HEK293 (cell line): ENCODE measurements at regions not wholly inside any gene's neighbourhood (a gene's known extent, or its start where the extent isn't known, plus 50 kb on each side); places are given as distances from the start of the nearest gene placed in this dataset.

Experiments
- CTCF ChIA-PET: fragments of 350-600 bp; formaldehyde crosslinking; extraction: SDS; loops from one replicate; lab custom pipeline; 2021; ENCODE audit warnings: antibody characterized with exemption; lab: Yijun Ruan, JAX
- POLR2A ChIA-PET: fragments of 300-600 bp; formaldehyde crosslinking; extraction: SDS; loops from one replicate; lab custom pipeline; 2020; ENCODE audit warnings: antibody characterized with exemption, inconsistent platforms; lab: Yijun Ruan, JAX
- H3K27ac ChIP-seq: fragments of 200-500 bp; sonication (Bioruptor generic); 2 replicates; pipeline ENCODE4 v1.5.1; 2014; ENCODE audit warnings: low read depth, low read length, control low read depth, inconsistent platforms; ENCODE audit errors: extremely low read depth
- H3K36me3 ChIP-seq, 2 experiments: fragments of 200-500 bp in 1 of 2; sonication (Bioruptor generic) in 1 of 2; 1 replicate in 1 of 2; 2 replicates in 1 of 2; pipeline ENCODE4 v1.5.1; 2014 to 2017; ENCODE audit warnings: inconsistent platforms in 2 of 2, low read length in 2 of 2; ENCODE audit not compliant: control insufficient read depth in 2 of 2, insufficient read depth in 1 of 2
- H3K4me1 ChIP-seq: fragments of 200-500 bp; sonication (Bioruptor generic); 2 replicates; pipeline ENCODE4 v1.5.1; 2014; ENCODE audit warnings: mild to moderate bottlenecking, low read length, inconsistent platforms; ENCODE audit not compliant: control insufficient read depth, insufficient read depth
- H3K4me3 ChIP-seq: 2 replicates; pipeline ENCODE4 v1.5.1; 2011; ENCODE audit warnings: low read depth, mild to moderate bottlenecking, control low read depth, low read length, moderate library complexity
- H3K9me3 ChIP-seq: fragments of 200-500 bp; sonication (Bioruptor generic); 2 replicates; pipeline ENCODE4 v1.5.1; 2014; ENCODE audit warnings: low read depth, low read length, inconsistent platforms; ENCODE audit not compliant: control insufficient read depth, insufficient read depth
- EGR2 ChIP-seq: fragments of 450-650 bp; formaldehyde crosslinking; IDR thresholded peaks from 2 replicates; pipeline ENCODE4 v1.5.1; 2016; ENCODE audit warnings: low read depth, missing biosample characterization, missing genetic modification characterization
- GLI4 ChIP-seq: fragments of 450-650 bp; formaldehyde crosslinking; IDR thresholded peaks from 2 replicates; pipeline ENCODE4 v1.5.1; 2016; ENCODE audit warnings: missing biosample characterization, missing genetic modification characterization
- HOXC10 ChIP-seq: sonication (generic); formaldehyde crosslinking; IDR thresholded peaks from 2 replicates; pipeline ENCODE4 v1.8.1; 2023; ENCODE audit warnings: mild to moderate bottlenecking, missing genetic modification reagents
- SETDB1 ChIP-seq: IDR thresholded peaks from one replicate; pipeline ENCODE4 v1.6.1; 2017; ENCODE audit warnings: mild to moderate bottlenecking, low read length, moderate library complexity, mixed read lengths; ENCODE audit not compliant: insufficient read length
- TRIM28 ChIP-seq: IDR thresholded peaks from 2 replicates; pipeline ENCODE4 v1.6.1; 2011; ENCODE audit warnings: low read length, control low read depth, borderline replicate concordance
- YY1 ChIP-seq: fragments of 450-650 bp; formaldehyde crosslinking; IDR thresholded peaks from 2 replicates; pipeline ENCODE4 v1.5.1; 2018; ENCODE audit warnings: missing biosample characterization, missing genetic modification characterization
- ZNF138 ChIP-seq: fragments of 450-650 bp; formaldehyde crosslinking; IDR thresholded peaks from 2 replicates; pipeline ENCODE4 v1.5.1; 2016; ENCODE audit warnings: missing biosample characterization, missing genetic modification characterization, borderline replicate concordance
- ZNF211 ChIP-seq: fragments of 450-650 bp; formaldehyde crosslinking; IDR thresholded peaks from 2 replicates; pipeline ENCODE4 v1.5.1; 2016; ENCODE audit warnings: low read depth, missing biosample characterization, missing genetic modification characterization
- ZNF223 ChIP-seq: fragments of 450-650 bp; formaldehyde crosslinking; IDR thresholded peaks from 2 replicates; pipeline ENCODE4 v1.5.1; 2016; ENCODE audit warnings: missing biosample characterization, missing genetic modification characterization
- ZNF23 ChIP-seq: fragments of 450-650 bp; formaldehyde crosslinking; IDR thresholded peaks from 2 replicates; pipeline ENCODE4 v1.5.1; 2016; ENCODE audit warnings: missing biosample characterization, missing genetic modification characterization, borderline replicate concordance
- ZNF239 ChIP-seq: fragments of 450-650 bp; formaldehyde crosslinking; IDR thresholded peaks from 2 replicates; pipeline ENCODE4 v1.5.1; 2016; ENCODE audit warnings: missing biosample characterization, missing genetic modification characterization
- ZNF274 ChIP-seq, 2 experiments: fragments of 200-500 bp in 1 of 2; fragments of 450-650 bp in 1 of 2; sonication (Bioruptor generic) in 1 of 2; formaldehyde crosslinking in 1 of 2; IDR thresholded peaks; 2 replicates each; pipeline versions ENCODE4 v1.5.1 to v1.6.1; 2014 to 2016; ENCODE audit warnings: borderline replicate concordance in 1 of 2, inconsistent platforms in 1 of 2, low read length in 1 of 2, missing biosample characterization in 1 of 2, missing genetic modification characterization in 1 of 2
- ZNF621 ChIP-seq: fragments of 450-650 bp; formaldehyde crosslinking; IDR thresholded peaks from 2 replicates; pipeline ENCODE4 v1.5.1; 2017; ENCODE audit warnings: missing biosample characterization, missing genetic modification characterization
- ZNF701 ChIP-seq: fragments of 450-650 bp; formaldehyde crosslinking; IDR thresholded peaks from 2 replicates; pipeline ENCODE4 v1.5.1; 2016; ENCODE audit warnings: missing biosample characterization, missing genetic modification characterization
- ZNF76 ChIP-seq: fragments of 450-650 bp; formaldehyde crosslinking; IDR thresholded peaks from 2 replicates; pipeline ENCODE4; 2016; ENCODE audit warnings: low read depth, missing biosample characterization, missing genetic modification characterization, borderline replicate concordance
- ZNF776 ChIP-seq: fragments of 450-650 bp; formaldehyde crosslinking; IDR thresholded peaks from 2 replicates; pipeline ENCODE4 v1.5.0; 2017; ENCODE audit warnings: missing biosample characterization, missing genetic modification characterization, borderline replicate concordance
- ZSCAN30 ChIP-seq: fragments of 450-650 bp; IDR thresholded peaks from 2 replicates; pipeline ENCODE4 v1.5.1; 2018; ENCODE audit warnings: missing biosample characterization, mild to moderate bottlenecking, missing genetic modification characterization, moderate library complexity
- TF ChIP-seq, protein P1 (sequence below): fragments of 450-650 bp; formaldehyde crosslinking; IDR thresholded peaks from 2 replicates; pipeline ENCODE4 v1.5.1; 2016; ENCODE audit warnings: missing biosample characterization, missing genetic modification characterization
- TF ChIP-seq, protein P2 (sequence below): fragments of 450-650 bp; formaldehyde crosslinking; conservative IDR thresholded peaks from 2 replicates; pipeline ENCODE4 v1.5.1; 2016; ENCODE audit warnings: low read depth, missing biosample characterization, missing genetic modification characterization
- TF ChIP-seq, protein P3 (sequence below): fragments of 450-650 bp; formaldehyde crosslinking; IDR thresholded peaks from 2 replicates; pipeline ENCODE4 v1.5.1; 2016; ENCODE audit warnings: missing biosample characterization, missing genetic modification characterization
- TF ChIP-seq, protein P4 (sequence below): fragments of 450-650 bp; formaldehyde crosslinking; IDR thresholded peaks from 2 replicates; pipeline ENCODE4 v1.5.1; 2016; ENCODE audit warnings: missing biosample characterization, missing genetic modification characterization, borderline replicate concordance

DNA sequence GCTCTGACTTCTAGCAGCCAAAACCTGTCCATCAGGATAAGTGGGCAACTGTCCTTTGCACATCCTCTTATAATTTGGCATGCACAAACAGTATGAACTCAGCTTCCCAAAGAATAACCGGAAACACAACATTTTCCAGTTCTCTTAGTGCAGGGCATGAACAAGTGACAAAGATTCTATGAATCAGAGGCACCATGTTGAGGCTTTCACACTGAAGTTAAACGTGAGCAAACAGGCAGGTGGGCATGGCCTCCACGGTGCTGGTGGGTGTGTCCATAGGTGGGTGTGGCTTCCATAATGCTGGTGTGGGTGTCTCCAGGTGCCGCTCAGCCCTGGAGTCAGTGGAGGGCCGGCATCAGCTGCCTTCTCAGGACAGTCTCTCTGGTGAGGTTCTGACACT is 196.5 kb downstream of the SMIM20 start (continued):
- TF ChIP-seq, protein P1, sequence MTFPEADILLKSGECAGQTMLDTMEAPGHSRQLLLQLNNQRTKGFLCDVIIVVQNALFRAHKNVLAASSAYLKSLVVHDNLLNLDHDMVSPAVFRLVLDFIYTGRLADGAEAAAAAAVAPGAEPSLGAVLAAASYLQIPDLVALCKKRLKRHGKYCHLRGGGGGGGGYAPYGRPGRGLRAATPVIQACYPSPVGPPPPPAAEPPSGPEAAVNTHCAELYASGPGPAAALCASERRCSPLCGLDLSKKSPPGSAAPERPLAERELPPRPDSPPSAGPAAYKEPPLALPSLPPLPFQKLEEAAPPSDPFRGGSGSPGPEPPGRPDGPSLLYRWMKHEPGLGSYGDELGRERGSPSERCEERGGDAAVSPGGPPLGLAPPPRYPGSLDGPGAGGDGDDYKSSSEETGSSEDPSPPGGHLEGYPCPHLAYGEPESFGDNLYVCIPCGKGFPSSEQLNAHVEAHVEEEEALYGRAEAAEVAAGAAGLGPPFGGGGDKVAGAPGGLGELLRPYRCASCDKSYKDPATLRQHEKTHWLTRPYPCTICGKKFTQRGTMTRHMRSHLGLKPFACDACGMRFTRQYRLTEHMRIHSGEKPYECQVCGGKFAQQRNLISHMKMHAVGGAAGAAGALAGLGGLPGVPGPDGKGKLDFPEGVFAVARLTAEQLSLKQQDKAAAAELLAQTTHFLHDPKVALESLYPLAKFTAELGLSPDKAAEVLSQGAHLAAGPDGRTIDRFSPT = no peak
- TF ChIP-seq ZNF776 (no peak), ZNF239 (tag by site-specific recombination) (no peak), ZNF76 (tag by site-specific recombination) (no peak), EGR2 (tag by site-specific recombination) (no peak), ZNF621 (no peak)

DNA sequence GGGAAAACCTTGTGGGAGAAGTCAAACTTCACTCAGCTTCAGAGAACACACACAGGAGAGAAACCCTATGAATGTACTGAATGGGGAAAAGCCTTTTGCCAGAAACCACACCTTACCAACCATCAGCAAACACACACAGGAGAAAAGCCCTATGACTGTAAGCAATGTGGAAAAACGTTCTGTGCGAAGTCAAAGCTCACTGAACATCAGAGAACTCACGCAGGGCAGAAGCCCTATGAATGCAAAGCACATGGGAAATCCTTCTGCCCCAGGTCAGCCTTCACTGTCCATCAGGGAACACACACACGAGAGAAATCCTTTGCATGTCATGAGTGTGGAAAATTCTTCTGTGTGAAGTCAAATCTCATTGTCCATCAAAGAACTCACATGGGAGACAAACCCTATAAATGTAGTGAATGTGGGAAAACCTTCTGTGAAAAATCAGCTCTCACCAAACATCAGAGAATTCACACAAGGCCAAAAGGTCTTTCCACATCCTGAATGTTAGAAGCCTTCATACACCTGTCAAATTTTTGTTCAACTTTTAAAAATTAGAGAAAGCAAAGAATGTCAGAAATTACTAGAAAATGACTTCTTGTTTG is 199.4 kb downstream of the SMIM20 start:
- Histone ChIP-seq H3K27ac (no peak overlapping the region), H3K4me3 (no peak overlapping the region), H3K4me1 (no peaks in the 10 kb centered on the region), H3K36me3 (no peaks in the 10 kb centered on the region), H3K9me3 (no peaks in the 10 kb centered on the region)
- ChIA-PET POLR2A (interaction anchor here (0.7 kb wide), 1 partner anchor 59 kb away, joined by 5 read pairs; no protein-coding TSS in a partner anchor), CTCF (interaction anchor here (0.6 to 1.8 kb wide), 3 partner anchors 29 to 296 kb away, joined by 3 to 4 read pairs (median 4); no protein-coding TSS in a partner anchor)
- no peak for TF ChIP-seq ZNF274 (IDR thresholded peaks at IDR 0.05; ENCODE audit: low read length)
- TF ChIP-seq ZNF274 (tag by site-specific recombination; IDR thresholded peaks at IDR 0.05; ENCODE audit: borderline replicate concordance) = peak; percentile 96
- TF ChIP-seq, protein P2, sequence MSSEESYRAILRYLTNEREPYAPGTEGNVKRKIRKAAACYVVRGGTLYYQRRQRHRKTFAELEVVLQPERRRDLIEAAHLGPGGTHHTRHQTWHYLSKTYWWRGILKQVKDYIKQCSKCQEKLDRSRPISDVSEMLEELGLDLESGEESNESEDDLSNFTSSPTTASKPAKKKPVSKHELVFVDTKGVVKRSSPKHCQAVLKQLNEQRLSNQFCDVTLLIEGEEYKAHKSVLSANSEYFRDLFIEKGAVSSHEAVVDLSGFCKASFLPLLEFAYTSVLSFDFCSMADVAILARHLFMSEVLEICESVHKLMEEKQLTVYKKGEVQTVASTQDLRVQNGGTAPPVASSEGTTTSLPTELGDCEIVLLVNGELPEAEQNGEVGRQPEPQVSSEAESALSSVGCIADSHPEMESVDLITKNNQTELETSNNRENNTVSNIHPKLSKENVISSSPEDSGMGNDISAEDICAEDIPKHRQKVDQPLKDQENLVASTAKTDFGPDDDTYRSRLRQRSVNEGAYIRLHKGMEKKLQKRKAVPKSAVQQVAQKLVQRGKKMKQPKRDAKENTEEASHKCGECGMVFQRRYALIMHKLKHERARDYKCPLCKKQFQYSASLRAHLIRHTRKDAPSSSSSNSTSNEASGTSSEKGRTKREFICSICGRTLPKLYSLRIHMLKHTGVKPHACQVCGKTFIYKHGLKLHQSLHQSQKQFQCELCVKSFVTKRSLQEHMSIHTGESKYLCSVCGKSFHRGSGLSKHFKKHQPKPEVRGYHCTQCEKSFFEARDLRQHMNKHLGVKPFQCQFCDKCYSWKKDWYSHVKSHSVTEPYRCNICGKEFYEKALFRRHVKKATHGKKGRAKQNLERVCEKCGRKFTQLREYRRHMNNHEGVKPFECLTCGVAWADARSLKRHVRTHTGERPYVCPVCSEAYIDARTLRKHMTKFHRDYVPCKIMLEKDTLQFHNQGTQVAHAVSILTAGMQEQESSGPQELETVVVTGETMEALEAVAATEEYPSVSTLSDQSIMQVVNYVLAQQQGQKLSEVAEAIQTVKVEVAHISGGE (tag by site-specific recombination) = no peak
- TF ChIP-seq YY1 (tag by site-specific recombination) = no peak
- TF ChIP-seq ZNF23 (tag by site-specific recombination) = no peak
- TF ChIP-seq, protein P3, sequence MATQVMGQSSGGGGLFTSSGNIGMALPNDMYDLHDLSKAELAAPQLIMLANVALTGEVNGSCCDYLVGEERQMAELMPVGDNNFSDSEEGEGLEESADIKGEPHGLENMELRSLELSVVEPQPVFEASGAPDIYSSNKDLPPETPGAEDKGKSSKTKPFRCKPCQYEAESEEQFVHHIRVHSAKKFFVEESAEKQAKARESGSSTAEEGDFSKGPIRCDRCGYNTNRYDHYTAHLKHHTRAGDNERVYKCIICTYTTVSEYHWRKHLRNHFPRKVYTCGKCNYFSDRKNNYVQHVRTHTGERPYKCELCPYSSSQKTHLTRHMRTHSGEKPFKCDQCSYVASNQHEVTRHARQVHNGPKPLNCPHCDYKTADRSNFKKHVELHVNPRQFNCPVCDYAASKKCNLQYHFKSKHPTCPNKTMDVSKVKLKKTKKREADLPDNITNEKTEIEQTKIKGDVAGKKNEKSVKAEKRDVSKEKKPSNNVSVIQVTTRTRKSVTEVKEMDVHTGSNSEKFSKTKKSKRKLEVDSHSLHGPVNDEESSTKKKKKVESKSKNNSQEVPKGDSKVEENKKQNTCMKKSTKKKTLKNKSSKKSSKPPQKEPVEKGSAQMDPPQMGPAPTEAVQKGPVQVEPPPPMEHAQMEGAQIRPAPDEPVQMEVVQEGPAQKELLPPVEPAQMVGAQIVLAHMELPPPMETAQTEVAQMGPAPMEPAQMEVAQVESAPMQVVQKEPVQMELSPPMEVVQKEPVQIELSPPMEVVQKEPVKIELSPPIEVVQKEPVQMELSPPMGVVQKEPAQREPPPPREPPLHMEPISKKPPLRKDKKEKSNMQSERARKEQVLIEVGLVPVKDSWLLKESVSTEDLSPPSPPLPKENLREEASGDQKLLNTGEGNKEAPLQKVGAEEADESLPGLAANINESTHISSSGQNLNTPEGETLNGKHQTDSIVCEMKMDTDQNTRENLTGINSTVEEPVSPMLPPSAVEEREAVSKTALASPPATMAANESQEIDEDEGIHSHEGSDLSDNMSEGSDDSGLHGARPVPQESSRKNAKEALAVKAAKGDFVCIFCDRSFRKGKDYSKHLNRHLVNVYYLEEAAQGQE (tag by site-specific recombination) = no peak
- TF ChIP-seq, protein P4, sequence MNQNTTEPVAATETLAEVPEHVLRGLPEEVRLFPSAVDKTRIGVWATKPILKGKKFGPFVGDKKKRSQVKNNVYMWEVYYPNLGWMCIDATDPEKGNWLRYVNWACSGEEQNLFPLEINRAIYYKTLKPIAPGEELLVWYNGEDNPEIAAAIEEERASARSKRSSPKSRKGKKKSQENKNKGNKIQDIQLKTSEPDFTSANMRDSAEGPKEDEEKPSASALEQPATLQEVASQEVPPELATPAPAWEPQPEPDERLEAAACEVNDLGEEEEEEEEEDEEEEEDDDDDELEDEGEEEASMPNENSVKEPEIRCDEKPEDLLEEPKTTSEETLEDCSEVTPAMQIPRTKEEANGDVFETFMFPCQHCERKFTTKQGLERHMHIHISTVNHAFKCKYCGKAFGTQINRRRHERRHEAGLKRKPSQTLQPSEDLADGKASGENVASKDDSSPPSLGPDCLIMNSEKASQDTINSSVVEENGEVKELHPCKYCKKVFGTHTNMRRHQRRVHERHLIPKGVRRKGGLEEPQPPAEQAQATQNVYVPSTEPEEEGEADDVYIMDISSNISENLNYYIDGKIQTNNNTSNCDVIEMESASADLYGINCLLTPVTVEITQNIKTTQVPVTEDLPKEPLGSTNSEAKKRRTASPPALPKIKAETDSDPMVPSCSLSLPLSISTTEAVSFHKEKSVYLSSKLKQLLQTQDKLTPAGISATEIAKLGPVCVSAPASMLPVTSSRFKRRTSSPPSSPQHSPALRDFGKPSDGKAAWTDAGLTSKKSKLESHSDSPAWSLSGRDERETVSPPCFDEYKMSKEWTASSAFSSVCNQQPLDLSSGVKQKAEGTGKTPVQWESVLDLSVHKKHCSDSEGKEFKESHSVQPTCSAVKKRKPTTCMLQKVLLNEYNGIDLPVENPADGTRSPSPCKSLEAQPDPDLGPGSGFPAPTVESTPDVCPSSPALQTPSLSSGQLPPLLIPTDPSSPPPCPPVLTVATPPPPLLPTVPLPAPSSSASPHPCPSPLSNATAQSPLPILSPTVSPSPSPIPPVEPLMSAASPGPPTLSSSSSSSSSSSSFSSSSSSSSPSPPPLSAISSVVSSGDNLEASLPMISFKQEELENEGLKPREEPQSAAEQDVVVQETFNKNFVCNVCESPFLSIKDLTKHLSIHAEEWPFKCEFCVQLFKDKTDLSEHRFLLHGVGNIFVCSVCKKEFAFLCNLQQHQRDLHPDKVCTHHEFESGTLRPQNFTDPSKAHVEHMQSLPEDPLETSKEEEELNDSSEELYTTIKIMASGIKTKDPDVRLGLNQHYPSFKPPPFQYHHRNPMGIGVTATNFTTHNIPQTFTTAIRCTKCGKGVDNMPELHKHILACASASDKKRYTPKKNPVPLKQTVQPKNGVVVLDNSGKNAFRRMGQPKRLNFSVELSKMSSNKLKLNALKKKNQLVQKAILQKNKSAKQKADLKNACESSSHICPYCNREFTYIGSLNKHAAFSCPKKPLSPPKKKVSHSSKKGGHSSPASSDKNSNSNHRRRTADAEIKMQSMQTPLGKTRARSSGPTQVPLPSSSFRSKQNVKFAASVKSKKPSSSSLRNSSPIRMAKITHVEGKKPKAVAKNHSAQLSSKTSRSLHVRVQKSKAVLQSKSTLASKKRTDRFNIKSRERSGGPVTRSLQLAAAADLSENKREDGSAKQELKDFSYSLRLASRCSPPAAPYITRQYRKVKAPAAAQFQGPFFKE (tag by site-specific recombination) = no peak
- no peak for TF ChIP-seq ZNF138 (tag by site-specific recombination)
- TF ChIP-seq ZSCAN30 = no peak
- TF ChIP-seq GLI4 (tag by site-specific recombination) = no peak
- peak; percentile 98; the same call in 1 of the 2 replicates for TF ChIP-seq TRIM28
- TF ChIP-seq ZNF211 (tag by site-specific recombination) = no peak
- no peak for TF ChIP-seq HOXC10
- no peak for TF ChIP-seq ZNF701 (tag by site-specific recombination)
- no peak for TF ChIP-seq ZNF223 (tag by site-specific recombination)
- peak; percentile 98 for TF ChIP-seq SETDB1
